Activated CD4-positive, alpha-beta T cell treated with anti-CD3 and anti-CD28 coated beads, Interleukin-2, Interleukin-4, amounts not matched to agents 100 ng/mL and 50 ng/mL, durations not matched to agents 16 hours and 8 hours (primary cell): ENCODE measurements at regions not wholly inside any gene's neighbourhood (a gene's known extent, or its start where the extent isn't known, plus 50 kb on each side); places are given as distances from the start of the nearest gene placed in this dataset.

ENCODE experiments used
- DNase-seq: peaks from one replicate; pipeline ENCODE4 v3.0.0-alpha.2; 2020; ENCODE audit warnings: low spot score

DNA sequence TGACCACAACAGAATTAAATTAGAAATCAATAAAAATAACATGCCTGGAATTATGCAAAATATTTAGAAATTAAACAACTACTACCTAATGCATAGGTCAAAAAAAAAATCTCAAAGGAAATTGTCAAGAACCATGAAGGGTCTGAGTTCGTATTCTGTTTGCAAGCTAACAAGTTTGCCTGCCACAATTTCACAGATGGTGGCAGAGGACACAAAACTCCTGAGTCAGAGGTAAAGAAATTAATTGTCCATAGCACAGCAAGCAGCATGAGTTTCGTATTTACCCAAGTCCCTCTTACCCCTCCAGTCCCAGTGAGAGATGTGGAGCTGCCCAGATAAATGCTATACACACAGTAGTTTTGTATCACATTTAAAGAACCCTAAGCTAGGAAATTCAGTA lies 675.9 kb downstream of the UQCRFS1 start:
- no peak for DNase-seq

DNA sequence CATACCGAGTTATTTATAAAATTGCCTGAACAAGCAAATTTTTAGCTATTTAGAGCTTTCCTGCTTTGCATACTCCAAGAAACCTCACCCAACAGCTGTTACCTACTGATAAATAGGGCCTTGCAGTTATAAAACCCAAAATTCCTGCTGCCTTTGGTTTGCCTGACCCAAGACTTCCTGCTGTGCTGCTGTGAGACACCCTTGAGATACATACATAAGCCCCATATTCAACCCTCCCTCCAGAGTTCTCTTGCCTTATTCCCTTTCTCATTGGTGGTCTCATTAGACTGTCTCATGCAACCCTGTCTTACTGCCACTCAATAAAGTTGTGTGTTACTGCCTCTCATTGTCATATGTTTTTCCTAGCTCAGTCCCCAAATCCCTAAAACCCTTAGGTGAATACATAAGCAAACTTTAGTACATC lies 677.6 kb downstream of the UQCRFS1 start:
- DNase-seq = no peak

DNA sequence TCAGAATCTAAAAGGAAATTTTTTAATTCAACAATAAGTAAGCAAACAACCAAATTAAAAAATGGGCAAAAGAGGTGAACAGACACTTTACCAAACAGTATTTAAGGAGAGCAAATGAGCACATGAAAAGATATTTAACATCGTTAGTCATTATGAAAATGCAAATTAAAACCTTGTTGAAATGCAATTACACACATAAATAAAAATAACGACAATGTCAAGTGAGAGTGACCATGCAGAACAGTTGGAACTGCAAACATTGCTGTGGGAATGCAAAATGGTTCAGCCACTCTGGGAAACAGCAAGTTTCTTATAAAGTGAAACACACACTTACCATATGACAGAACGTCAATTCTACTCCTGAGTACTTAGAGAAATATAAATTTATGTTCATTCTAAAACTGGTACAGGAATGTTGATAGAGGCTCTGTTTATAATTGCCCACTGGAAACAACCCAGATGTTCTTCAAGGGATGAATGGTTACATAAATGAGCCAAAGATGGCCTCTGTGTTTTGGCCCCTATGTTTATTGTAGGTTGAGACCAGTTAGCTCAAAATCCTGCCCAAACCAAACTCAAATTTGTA lies 678.1 kb downstream of the UQCRFS1 start:
- no peak for DNase-seq

DNA sequence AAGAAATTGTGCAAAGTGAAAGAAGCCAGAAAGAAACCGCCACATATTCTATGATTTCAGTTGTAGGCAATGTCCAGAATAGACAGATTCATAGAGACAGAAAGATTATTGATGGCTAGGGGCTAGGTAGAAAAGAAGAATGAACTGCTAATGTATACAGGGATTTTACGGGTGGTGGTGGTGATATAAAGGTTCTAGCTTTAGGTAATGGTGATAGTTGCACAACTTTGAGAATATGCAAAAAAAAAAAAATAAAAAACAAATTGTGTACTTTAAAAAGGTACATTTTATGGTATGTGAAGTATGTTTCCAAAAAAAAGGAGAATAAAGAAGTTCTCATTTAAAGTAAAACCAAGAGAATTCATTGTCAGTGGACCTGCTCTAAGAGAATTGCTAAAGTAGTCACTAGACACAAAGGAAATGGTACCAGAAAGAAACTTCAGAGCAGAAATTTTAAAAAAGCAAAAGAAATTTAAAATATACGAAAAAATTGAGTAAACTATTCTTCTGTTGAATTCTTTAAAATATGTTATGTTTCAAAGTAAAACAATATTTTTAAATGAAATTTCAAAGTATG lies 680.1 kb downstream of the UQCRFS1 start:
- no peak for DNase-seq

GRCh38 chr19:28531979-28532378 lies 681.0 kb downstream of the UQCRFS1 start:
- DNase-seq = no peak

GRCh38 chr19:28530406-28531035 lies 682.4 kb downstream of the UQCRFS1 start:
- DNase-seq = no peak

DNA sequence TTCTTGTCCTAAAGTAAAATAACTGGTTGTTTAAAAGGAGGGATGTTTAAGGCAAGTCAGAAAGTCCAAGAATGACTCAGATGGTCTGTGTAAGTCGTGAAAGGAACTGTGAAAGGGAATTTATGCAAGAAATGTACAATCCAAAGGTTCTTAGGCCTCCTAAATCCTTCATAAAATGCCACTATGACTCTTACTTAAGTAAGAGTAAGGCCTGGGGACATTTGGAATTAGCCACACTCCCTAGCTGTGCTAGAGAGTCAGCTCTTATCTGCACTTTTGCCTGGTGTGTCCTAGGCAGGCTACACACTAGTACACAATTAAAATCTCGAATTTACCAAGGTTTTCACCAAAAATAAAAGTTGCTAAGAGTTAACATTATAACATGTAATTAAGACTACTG lies 686.9 kb downstream of the UQCRFS1 start:
- no peak for DNase-seq

DNA sequence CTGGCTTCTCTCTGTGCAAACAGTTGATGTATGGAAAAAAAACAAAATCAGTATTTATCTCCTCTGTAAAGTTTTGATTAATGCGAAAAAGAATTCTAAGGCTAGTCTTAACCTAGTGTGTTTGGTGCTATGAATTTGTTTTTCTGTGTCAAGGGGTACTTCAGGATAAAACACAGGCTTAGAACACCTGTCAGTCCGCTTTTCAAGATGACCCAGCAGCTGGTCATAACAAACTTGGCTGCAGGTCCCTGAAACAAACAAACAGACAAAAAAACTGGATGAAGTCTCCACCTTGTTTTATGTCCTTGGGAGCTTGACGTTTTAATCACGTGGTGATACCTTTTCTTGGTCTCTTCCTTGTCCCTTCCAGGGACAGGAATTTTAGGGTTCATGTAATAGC lies 689.3 kb downstream of the UQCRFS1 start:
- DNase-seq = no peak

DNA sequence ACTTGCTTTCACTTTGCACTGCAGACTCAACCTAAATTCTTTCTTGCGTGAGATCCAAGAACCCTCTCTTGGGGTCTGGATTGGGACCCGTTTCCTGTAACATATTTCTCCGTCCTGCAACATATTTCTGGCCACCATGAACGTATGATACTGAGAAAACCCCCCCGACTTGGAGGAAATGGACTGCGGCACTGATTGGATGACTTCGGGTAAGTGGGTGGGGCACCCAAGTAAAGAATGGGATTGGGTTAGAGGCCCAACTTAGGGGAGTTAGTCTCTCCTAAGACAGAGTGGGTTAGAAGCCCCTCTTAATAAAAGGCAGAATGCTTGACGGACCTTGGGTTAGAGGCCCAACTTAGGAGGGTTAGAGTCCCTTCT lies 690.4 kb downstream of the UQCRFS1 start:
- no peak for DNase-seq

DNA sequence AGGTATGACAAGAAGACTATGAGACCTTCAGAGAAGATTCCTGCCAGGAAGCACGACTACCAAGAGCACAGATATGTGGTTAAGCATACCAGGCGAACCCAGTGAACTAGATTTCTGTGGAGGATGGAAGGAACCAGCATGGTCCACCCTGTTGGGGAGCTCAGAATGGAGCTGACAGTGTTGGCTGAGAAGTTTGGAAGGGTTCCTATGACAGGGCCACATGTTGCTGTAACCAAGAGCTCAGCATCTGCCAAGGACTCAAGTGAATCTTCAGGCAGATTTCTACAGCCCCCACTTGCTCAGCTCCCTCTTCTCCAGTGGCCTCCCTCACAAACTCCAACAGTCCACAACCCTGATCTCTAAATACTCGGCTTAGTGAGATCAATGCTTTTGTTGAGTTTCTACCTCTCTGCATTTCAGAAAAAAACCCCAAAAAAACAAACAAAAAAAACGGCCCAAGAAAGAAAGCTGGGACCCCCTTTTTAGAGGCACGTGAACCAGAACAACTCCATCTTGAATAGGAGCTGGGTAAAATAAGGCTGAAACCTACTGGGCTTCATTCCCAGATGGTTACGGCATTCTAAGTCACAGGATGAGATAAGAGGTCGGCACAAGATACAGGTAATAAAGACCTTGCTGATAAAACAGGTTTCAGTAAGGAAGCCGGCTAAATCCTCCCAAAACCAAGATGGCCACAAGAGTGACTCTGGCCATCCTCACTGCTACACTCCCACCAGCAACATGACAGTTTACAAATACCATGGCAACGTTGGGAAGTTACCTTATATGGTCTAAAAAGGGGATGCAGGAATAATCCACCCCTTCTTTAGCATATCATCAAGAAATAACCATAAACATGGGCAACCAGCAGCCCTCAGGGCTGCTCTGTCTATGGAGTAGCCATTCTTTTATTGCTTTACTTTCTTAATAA lies 691.1 kb downstream of the UQCRFS1 start:
- no peak for DNase-seq

DNA sequence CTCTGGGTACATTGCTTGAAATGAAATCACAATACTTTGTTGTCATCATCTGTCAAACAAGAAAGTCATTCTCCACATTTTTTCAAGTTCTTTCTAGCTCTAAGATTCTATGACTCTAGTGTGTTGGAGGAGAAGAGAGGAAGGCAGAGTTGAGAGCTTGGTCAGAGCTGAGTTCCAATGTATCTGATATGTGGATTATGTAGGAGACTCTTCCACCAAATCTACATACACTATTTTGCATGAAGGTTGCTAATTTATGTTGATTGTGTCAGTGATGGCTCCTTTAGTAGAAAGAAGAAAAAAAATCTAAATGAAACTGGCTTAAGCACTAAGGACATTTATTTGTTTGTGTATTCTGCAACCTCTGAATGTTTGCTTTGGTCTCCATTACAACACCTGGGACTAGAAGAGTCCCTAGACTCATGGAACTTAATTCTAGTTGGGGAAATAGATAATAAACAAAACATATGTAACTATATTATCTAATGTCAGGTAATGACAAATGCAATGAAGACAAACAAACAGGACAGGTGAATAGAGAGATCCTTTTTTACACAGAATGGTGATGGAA lies 691.9 kb downstream of the UQCRFS1 start:
- DNase-seq = no peak

DNA sequence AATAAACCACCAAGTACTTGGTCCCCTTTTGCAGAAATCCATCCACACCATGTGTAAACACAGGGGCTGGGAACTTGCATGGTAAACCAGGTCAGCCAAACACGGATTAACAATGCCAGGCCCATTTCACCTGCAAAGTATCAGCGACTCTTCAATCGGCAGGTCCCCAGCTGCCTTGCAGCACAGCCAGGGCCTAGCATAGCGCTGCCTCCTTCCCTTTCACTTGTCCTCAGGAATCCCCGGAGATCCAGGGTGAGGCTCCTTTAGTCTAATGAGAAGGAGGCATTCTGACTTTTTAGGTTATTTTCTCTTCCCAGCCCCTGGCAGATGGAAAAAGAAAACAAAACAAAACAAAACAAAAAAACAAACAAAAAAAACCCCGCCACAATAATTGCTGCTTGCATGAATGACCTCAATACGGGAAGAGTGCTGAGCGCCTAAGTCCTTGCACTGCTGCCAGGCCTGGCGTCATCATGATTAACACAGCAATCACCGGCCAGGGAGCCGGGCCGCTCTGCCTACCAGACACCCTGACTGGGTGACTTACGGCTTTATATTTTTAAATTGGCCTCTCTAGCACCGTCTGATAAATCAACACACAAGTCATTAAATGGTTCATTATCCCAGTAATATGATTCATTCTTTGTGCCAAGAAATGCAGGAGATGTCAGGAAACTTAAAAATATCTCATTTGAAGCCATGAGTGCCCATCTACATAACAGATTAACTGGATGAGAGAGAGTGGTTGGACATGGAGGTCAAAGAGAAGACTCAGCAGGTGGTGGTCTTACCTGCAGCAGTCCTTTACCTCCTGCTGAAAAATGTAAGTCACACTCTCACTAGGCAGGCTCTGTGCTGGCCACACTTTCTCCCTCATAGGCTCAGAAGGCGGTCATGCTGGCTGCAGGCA lies 692.7 kb downstream of the UQCRFS1 start:
- no peak for DNase-seq

DNA sequence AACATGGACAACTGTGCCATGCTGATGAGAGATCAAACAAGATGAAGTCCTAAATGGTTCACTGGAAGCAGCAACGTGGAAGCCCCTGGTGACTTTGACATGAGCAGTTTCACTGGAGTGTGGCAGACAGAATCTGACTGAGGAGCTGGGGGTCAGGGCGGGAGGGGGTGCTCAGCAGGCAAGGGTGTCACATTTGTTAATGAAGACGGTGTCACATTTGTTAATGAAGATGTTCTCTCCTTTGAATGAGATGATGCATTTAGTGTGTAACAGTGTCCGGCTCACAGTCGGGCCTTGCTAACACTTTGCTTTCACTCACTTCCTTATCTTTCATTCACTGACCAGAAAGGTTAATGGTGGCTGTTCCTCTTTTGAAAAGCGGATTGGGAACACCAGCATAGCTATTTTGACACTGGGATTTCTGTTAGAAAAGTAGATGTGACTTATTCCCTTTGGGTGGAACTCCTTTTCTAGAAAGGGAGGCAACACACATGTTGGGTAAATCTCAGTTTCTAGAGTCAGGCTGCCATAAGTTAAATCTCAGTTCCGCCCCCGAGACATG lies 693.7 kb downstream of the UQCRFS1 start:
- no peak for DNase-seq

DNA sequence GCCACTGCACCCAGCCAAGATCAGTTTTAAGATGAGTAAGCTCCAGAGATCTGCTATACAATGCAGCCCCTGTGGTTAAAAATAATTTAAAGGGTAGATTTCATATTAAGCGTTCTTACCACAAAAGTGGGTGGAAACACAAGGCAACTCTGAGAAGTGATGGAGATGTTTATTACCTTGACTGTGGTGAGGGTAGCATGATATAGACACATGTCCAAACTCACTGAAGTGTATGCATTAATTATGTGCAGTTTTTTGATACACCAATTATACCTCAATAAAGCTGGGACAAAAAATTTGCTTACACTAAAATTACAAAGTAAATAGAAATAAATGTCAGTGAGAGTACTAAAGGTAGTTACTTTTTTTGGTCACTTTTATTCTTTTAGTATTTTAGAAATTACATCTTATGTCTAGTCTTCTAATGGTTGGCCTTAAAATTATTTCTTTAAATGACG lies 696.5 kb downstream of the UQCRFS1 start:
- DNase-seq = no peak

GRCh38 chr19:28514166-28514565 lies 698.8 kb downstream of the UQCRFS1 start:
- DNase-seq = no peak

DNA sequence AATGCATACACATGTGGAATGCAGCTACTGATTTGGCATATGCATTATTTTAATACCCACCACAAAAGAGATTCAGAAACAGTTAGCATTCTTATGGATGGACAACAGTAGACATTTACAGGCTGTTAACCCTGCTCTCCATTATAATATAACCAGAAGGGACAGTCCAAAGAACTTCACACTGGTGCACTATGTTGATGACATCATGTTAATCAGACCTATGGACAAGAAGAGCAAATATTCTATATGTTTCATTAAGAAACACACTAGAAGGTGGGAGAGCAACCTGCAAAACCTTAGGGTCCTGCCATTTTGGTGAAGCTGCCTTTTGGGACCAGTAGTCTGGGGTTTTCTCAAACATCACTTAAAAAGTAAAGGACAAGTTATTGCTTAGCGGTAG lies 701.3 kb downstream of the UQCRFS1 start:
- DNase-seq = no peak

DNA sequence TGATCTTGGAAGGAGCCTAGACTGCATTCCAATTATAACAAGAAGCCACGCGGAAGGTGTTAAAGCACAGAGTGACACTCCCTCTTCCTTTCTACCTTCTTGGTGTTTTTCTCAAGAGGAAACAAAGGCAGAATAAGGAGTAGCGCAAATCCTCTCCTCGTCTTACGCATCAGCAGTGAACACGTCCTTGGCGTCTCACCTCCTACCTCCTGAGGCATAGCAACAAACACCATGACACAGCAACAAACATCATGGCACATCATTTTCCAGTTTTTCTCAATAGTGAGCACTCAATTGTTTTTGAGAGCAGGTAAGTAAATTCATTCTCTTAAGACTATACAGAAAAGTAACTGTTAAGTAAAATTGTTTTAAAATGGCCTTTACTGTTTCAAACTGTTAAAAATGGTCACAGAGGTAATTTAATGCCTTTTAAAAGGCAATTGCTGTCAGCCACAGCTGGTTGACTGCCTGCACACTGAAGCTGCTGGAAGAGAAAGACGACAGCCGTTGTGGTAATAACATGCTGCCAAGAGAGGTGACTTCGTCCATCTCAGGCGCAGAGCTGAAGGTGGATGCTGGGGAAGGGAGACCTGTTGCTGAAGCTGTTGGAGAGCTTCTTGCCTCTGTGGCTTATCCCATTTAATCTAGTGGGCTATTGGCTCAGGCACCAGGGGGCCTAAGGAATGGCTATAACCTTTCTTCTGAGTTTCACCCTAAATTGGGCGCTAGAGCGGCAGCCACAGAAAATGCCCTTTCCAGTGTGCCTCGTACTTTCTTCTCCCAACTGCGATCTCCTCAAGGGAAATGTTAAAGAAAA lies 703.7 kb downstream of the UQCRFS1 start:
- no peak for DNase-seq

GRCh38 chr19:28508666-28509065 lies 704.3 kb downstream of the UQCRFS1 start:
- no peak for DNase-seq

GRCh38 chr19:28505933-28506332 lies 707.0 kb downstream of the UQCRFS1 start:
- DNase-seq = no peak

DNA sequence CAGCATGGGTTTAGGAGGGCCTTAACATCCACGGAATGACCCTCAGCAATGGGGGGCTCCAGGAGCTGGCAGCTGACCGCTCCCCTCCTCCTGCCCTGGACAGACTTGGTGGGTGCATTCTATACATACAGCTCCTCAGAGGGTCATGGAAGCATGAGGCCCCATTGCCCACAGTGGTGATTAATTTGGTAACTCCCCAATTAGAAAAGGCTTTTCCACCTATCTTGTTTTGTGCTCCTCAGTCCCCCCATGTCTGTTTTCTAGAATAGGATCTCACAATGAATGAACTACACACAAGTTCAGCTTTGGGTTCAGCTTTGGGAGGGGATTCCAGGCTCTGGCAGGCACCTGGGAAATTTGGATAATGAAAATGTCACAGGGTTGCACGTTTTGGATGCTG lies 707.8 kb downstream of the UQCRFS1 start:
- DNase-seq = no peak
